ENCODE measurements at regions not wholly inside any gene's neighbourhood (a gene's known extent, or its start where the extent isn't known, plus 50 kb on each side); places are given as distances from the start of the nearest gene placed in this dataset.

GRCh38 chr9:93846349-93846748 is 108.8 kb downstream of the BARX1 start:
- TF ChIP-seq ZFX (IDR thresholded peaks at IDR 0.05) = no peak
- TF ChIP-seq, protein P1, sequence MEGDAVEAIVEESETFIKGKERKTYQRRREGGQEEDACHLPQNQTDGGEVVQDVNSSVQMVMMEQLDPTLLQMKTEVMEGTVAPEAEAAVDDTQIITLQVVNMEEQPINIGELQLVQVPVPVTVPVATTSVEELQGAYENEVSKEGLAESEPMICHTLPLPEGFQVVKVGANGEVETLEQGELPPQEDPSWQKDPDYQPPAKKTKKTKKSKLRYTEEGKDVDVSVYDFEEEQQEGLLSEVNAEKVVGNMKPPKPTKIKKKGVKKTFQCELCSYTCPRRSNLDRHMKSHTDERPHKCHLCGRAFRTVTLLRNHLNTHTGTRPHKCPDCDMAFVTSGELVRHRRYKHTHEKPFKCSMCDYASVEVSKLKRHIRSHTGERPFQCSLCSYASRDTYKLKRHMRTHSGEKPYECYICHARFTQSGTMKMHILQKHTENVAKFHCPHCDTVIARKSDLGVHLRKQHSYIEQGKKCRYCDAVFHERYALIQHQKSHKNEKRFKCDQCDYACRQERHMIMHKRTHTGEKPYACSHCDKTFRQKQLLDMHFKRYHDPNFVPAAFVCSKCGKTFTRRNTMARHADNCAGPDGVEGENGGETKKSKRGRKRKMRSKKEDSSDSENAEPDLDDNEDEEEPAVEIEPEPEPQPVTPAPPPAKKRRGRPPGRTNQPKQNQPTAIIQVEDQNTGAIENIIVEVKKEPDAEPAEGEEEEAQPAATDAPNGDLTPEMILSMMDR (conservative IDR thresholded peaks at IDR 0.05) = no peak
- H3K27ac ChIP-seq = no peak overlapping the region

DNA sequence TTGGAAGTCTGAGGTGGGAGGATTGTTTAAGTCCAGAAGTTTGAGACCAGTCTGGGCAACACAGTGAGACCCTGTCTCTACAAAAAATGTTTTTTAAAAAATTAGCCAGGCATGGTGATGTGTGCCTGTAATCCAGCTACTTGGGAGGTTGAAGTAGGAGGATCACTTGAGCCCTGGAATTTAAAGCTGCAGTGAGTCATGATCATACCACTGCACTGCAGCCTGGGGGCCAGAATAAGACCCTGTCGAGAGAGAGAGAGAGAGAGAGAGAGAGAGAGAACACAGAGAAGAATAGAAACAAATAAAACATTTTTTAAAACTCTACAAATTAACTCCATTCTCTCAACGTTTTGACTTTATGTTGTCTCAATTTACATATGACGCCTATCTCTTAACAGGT is 111.8 kb downstream of the BARX1 start:
- H3K27ac ChIP-seq = no peak overlapping the region
- TF ChIP-seq, protein P1 (conservative IDR thresholded peaks at IDR 0.05) = no peak
- no peak for TF ChIP-seq ZFX (IDR thresholded peaks at IDR 0.05)

DNA sequence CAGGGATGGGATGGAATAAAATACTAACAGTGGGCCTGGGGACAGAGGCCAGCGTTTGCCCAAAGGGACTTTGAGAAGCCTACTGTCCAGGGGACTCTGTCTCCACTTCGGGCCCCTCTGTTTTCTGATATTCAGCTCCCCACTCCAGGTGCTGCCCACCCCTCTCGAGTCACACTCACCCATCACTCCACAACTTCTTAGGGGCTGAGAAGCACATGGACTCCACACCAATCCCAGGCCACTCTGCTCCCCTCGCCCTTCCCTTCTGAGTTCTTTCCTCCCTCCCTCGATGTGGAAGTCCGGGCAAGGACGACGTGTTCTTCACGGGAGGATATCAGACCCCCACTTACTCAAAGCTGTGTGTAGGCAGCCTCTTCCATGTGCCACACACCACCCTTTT is 124.5 kb downstream of the BARX1 start:
- no peak for TF ChIP-seq ZFX (IDR thresholded peaks at IDR 0.05)
- TF ChIP-seq, protein P1 (conservative IDR thresholded peaks at IDR 0.05) = no peak
- H3K27ac ChIP-seq = no peak overlapping the region

DNA sequence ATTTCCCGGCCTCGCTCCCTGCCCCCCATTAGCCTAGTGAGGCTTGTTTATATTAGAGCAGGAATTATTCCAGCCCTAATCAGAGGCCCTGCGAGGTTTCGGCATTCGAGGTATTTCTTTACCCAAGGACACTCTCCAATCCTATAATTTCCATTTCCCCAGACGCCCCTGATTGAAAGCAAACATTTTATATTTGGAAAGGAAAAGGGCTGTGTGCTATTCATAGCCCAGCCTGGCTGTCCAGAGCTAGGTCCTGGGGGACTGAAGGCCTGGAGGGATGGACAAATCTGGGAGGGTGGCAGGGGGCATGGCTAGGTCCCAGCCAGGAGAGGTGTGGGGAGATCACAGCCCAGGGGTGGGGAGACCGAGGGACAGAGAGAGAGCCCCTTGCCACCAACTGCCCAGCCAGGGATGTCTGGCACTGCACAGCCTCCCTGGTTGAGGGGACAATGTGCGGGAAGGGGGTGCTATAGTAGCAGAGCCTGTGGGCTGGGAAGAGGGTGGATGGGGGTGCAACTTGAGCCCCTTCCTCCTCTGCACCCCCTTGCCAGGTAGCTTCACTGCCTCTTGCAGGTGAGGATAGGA is 125.1 kb downstream of the BARX1 start:
- no peak overlapping the region for H3K27ac ChIP-seq
- no peak for TF ChIP-seq ZFX (IDR thresholded peaks at IDR 0.05)
- TF ChIP-seq, protein P1 (conservative IDR thresholded peaks at IDR 0.05) = no peak

- TF ChIP-seq, protein P1 (conservative IDR thresholded peaks at IDR 0.05) = no peak
- no peak for TF ChIP-seq ZFX (IDR thresholded peaks at IDR 0.05)
These were observed 125.7 kb downstream of the BARX1 start for GRCh38 chr9:93829271-93830011.

DNA sequence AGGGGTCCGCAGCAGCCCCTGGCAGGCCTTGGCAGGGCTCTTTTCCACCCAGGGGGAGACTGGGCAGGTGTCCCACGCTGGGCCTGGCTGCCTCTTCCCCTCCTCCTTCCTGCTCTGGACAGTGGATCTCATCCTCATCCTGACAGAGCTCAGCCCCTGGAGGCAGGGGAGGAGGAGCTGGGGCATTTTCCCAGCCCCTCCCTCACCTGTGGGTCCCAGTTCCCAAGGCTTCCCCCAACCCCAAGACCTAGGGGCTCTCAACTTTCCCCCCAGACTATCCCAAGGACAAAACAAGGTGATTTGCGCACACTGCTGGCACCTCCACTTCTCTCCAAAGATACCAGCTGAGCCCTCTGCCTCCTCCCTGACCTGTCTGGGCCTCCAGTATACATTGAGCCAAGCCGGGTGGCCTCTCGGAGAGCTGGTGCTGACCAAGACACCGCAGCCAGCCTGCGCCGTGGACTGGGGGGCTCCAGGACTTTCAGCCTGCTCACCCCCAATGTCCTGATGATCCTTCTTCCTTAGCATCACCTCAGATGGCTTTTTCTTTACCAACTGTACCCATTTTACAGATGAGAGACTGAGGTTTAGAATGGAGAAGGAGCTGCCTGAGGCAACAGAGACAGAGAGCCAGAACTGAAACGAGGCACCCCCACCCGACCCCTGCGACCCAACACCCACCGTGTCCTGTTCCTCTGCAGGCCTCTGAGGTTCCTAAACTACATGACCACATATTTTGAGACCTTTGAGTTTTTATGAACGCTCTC is 126.6 kb downstream of the BARX1 start:
- TF ChIP-seq ZFX (IDR thresholded peaks at IDR 0.05) = no peak
- TF ChIP-seq, protein P1 (conservative IDR thresholded peaks at IDR 0.05) = no peak
- no peak overlapping the region for H3K27ac ChIP-seq

More at GRCh38 chr9:93829271-93830011, 125.7 kb downstream of the BARX1 start:
- no peak overlapping the region for H3K27ac ChIP-seq

Measured in C4-2B (cell line).